ENCODE measurements at regions not wholly inside any gene's neighbourhood (a gene's known extent, or its start where the extent isn't known, plus 50 kb on each side); places are given as distances from the start of the nearest gene placed in this dataset.

- Histone ChIP-seq H3K27me3 (replicated peaks) (no peaks in the 10 kb centered on the region), H3K27ac (no peak overlapping the region), H3K4me3 (ENCODE audit: low read depth, low read length) (no peak overlapping the region), H3K36me3 (replicated peaks) (no peaks in the 10 kb centered on the region)
- TF ChIP-seq CTCF (IDR thresholded peaks at IDR 0.05; ENCODE audit: low read depth, low read length, missing control alignments), result no peak
- in situ Hi-C loops (cut with HindIII; ENCODE audit: low pct_ligation_motif_present, low sequenced_read_pairs), result no loop called here
- no peak for DNase-seq
Measured at GRCh38 chr4:20364969-20365368, 113.3 kb downstream of the SLIT2 start.

GRCh38 chr4:20367446-20367845, 115.7 kb downstream of the SLIT2 start:
- Histone ChIP-seq H3K27ac (no peak overlapping the region), H3K27me3 (replicated peaks) (no peaks in the 10 kb centered on the region), H3K4me3 (ENCODE audit: low read depth, low read length) (no peak overlapping the region), H3K36me3 (replicated peaks) (no peaks in the 10 kb centered on the region)
- no peak for TF ChIP-seq CTCF (IDR thresholded peaks at IDR 0.05; ENCODE audit: low read depth, low read length, missing control alignments)
- in situ Hi-C loops (cut with HindIII; ENCODE audit: low pct_ligation_motif_present, low sequenced_read_pairs), result no loop called here
- no peak for DNase-seq

- TF ChIP-seq CTCF (IDR thresholded peaks at IDR 0.05; ENCODE audit: low read depth, low read length, missing control alignments), result no peak
- Histone ChIP-seq H3K4me3 (ENCODE audit: low read depth, low read length) (no peak overlapping the region), H3K36me3 (replicated peaks) (no peaks in the 10 kb centered on the region), H3K27me3 (replicated peaks) (no peaks in the 10 kb centered on the region), H3K27ac (no peak overlapping the region)
- in situ Hi-C loops (cut with HindIII; ENCODE audit: low pct_ligation_motif_present, low sequenced_read_pairs), result no loop called here
- DNase-seq, result peak; percentile 6
Measured at GRCh38 chr4:20368926-20369325, 117.2 kb downstream of the SLIT2 start.

GRCh38 chr4:20370274-20370673, 118.6 kb downstream of the SLIT2 start:
- H3K27me3 ChIP-seq (replicated peaks), result no peaks in the 10 kb centered on the region
- peak; percentile 5 for DNase-seq
- in situ Hi-C loops (cut with HindIII; ENCODE audit: low pct_ligation_motif_present, low sequenced_read_pairs), result no loop called here
- no peak overlapping the region for H3K27ac ChIP-seq
- H3K36me3 ChIP-seq (replicated peaks), result no peaks in the 10 kb centered on the region
- H3K4me3 ChIP-seq (ENCODE audit: low read depth, low read length), result no peak overlapping the region
- TF ChIP-seq CTCF (IDR thresholded peaks at IDR 0.05; ENCODE audit: low read depth, low read length, missing control alignments), result no peak

- H3K36me3 ChIP-seq (replicated peaks), result no peaks in the 10 kb centered on the region
- no peaks in the 10 kb centered on the region for H3K27me3 ChIP-seq (replicated peaks)
- no peak overlapping the region for H3K4me3 ChIP-seq (ENCODE audit: low read depth, low read length)
- no peak overlapping the region for H3K27ac ChIP-seq
- DNase-seq, result no peak
- no peak for TF ChIP-seq CTCF (IDR thresholded peaks at IDR 0.05; ENCODE audit: low read depth, low read length, missing control alignments)
- in situ Hi-C loops (cut with HindIII; ENCODE audit: low pct_ligation_motif_present, low sequenced_read_pairs), result no loop called here
Measured at GRCh38 chr4:20376070-20376469, 124.4 kb downstream of the SLIT2 start.

- TF ChIP-seq CTCF (IDR thresholded peaks at IDR 0.05; ENCODE audit: low read depth, low read length, missing control alignments), result no peak
- Histone ChIP-seq H3K27me3 (replicated peaks) (no peaks in the 10 kb centered on the region), H3K27ac (no peak overlapping the region), H3K4me3 (ENCODE audit: low read depth, low read length) (no peak overlapping the region), H3K36me3 (replicated peaks) (no peaks in the 10 kb centered on the region)
- DNase-seq, result no peak
- in situ Hi-C loops (cut with HindIII; ENCODE audit: low pct_ligation_motif_present, low sequenced_read_pairs), result no loop called here
Measured at GRCh38 chr4:20378181-20378580, 126.5 kb downstream of the SLIT2 start.

All from brain microvascular endothelial cell (primary cell).